Memory B cell (primary cell): ENCODE measurements at regions not wholly inside any gene's neighbourhood (a gene's known extent, or its start where the extent isn't known, plus 50 kb on each side); places are given as distances from the start of the nearest gene placed in this dataset.

ENCODE experiments used
- ATAC-seq: fragments of 150-1000 bp; cut with Tn5 transposase; 2 replicates; pipeline ENCODE4 v1.10.0; 2021; ENCODE audit warnings: low read depth, mild to moderate bottlenecking, moderate library complexity
- DNase-seq, 2 donors: peaks; one replicate each; pipeline ENCODE4 v3.0.0; 2022; ENCODE audit warnings: low spot score in 2 of 2
- H3K27ac Mint-ChIP-seq: one replicate; pipeline ENCODE4 v1.8.0; 2022; ENCODE audit warnings: mild to moderate bottlenecking, moderate library complexity, mixed read lengths
- H3K27me3 Mint-ChIP-seq: one replicate; pipeline ENCODE4 v1.8.0; 2022; ENCODE audit warnings: mixed read lengths
- H3K36me3 Mint-ChIP-seq: one replicate; pipeline ENCODE4 v1.8.0; 2022; ENCODE audit warnings: mild to moderate bottlenecking, mixed read lengths
- H3K4me1 Mint-ChIP-seq: one replicate; pipeline ENCODE4 v1.8.0; 2022; ENCODE audit warnings: mixed read lengths
- H3K4me3 Mint-ChIP-seq: one replicate; pipeline ENCODE4 v1.8.0; 2022; ENCODE audit warnings: mild to moderate bottlenecking, moderate library complexity, mixed read lengths
- H3K9me3 Mint-ChIP-seq: one replicate; pipeline ENCODE4 v1.8.0; 2022; ENCODE audit warnings: mixed read lengths

DNA sequence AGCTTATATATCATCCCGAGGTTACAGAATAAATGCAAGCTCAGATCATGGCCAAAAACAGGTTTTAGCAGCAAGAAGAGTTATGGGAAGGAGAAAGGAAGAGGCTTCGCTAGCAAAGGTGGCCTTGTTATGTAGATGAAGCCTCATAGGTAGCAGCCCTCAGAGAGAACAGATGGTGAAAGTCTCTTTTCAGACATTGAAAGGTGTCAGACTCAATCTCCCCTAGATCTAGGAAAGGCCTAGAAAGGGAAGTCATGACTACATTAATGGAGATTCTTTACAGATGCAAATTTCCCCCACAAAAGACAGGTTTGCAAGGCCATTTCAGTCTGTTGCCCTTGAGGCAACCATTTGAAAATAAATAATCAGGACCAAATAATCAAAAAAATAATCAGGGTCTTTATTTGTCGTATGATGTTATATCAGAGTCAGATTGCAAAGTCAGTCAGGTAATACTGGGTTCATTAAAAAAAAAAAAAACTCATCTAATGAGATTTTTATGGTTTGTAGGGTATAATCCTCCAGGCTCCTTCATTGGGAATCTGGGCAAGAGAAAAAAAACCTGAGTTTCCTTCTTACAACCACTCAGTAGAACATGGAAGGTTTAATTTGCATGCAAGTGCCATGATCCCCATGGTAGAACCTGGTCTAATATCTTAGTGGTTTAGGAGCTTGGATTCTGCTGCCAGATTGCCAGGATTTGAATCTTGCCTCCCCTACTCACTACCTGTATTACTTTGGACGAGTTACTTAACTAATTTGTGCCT, 50.8 kb upstream of the HTR2A start:
- Mint-ChIP-seq H3K27ac (no peak overlapping the region), H3K27me3 (no peaks in the 10 kb centered on the region), H3K9me3 (peaks cover 9% of the 10 kb centered on the region), H3K4me1 (no peaks in the 10 kb centered on the region), H3K4me3 (no peak overlapping the region), H3K36me3 (no peaks in the 10 kb centered on the region)
- DNase-seq (no peak), ATAC-seq (no peak)
